ENCODE measurements at regions not wholly inside any gene's neighbourhood (a gene's known extent, or its start where the extent isn't known, plus 50 kb on each side); places are given as distances from the start of the nearest gene placed in this dataset.

- no peak for TF ChIP-seq AFF4 (CRISPR knock-in tag; IDR thresholded peaks at IDR 0.05; ENCODE audit: borderline replicate concordance)
- no peak for TF ChIP-seq ARID4B (CRISPR knock-in tag; IDR thresholded peaks at IDR 0.05; ENCODE audit: borderline replicate concordance)
- TF ChIP-seq PRRX2 (CRISPR knock-in tag; IDR thresholded peaks at IDR 0.05), result no peak
- TF ChIP-seq IRF1 (CRISPR knock-in tag; IDR thresholded peaks at IDR 0.05), result no peak
- TF ChIP-seq MXD4 (CRISPR knock-in tag; IDR thresholded peaks at IDR 0.05; ENCODE audit: borderline replicate concordance), result no peak
- TF ChIP-seq RORB (CRISPR knock-in tag; IDR thresholded peaks at IDR 0.05), result no peak
- no peak for TF ChIP-seq ERG (CRISPR knock-in tag; IDR thresholded peaks at IDR 0.05)
- no peak for TF ChIP-seq ZNF121 (CRISPR knock-in tag; IDR thresholded peaks at IDR 0.05)
These were observed 245.2 kb downstream of the RBM26 start (continued) for GRCh38 chr13:79160818-79161217.

GRCh38 chr13:79155883-79156282, 250.2 kb downstream of the RBM26 start:
- H3K27ac Mint-ChIP-seq, result no peak overlapping the region
- ChIA-PET CTCF (interaction anchor here (0.8 to 1.0 kb wide), 2 partner anchors 9 to 183 kb away, joined by 3 read pairs; no protein-coding TSS in a partner anchor), POLR2A (no interaction called here)
- no peaks in the 10 kb centered on the region for H3K9me3 Mint-ChIP-seq
- H3K36me3 Mint-ChIP-seq, result no peaks in the 10 kb centered on the region
- ATAC-seq, result no peak
- no peaks in the 10 kb centered on the region for H3K27me3 Mint-ChIP-seq (ENCODE audit: low read depth)
- H3K4me1 Mint-ChIP-seq, result no peaks in the 10 kb centered on the region
- DNase-seq (ENCODE audit: low spot score), result no peak
- no peak overlapping the region for H3K4me3 Mint-ChIP-seq
- TF ChIP-seq ZBTB21 (CRISPR knock-in tag; IDR thresholded peaks at IDR 0.05; ENCODE audit: borderline replicate concordance), result no peak
- no peak for TF ChIP-seq GRHL2 (CRISPR knock-in tag; IDR thresholded peaks at IDR 0.05; ENCODE audit: insufficient replicate concordance, severe bottlenecking)
- no peak for TF ChIP-seq TEAD1 (CRISPR knock-in tag; IDR thresholded peaks at IDR 0.05)
- no peak for TF ChIP-seq NFYB (CRISPR knock-in tag; conservative IDR thresholded peaks at IDR 0.05; ENCODE audit: low read depth)
- no peak for TF ChIP-seq CTCF (IDR thresholded peaks at IDR 0.05)
- TF ChIP-seq HMGXB4 (CRISPR knock-in tag; IDR thresholded peaks at IDR 0.05), result no peak
- TF ChIP-seq PRDM15 (CRISPR knock-in tag; IDR thresholded peaks at IDR 0.05), result no peak
- TF ChIP-seq IRF1 (CRISPR knock-in tag; IDR thresholded peaks at IDR 0.05), result no peak
- no peak for TF ChIP-seq E2F4 (CRISPR knock-in tag; IDR thresholded peaks at IDR 0.05; ENCODE audit: borderline replicate concordance, low read depth)
